GM18498 (cell line): ENCODE measurements at regions not wholly inside any gene's neighbourhood (a gene's known extent, or its start where the extent isn't known, plus 50 kb on each side); places are given as distances from the start of the nearest gene placed in this dataset.
"Not testable (repeated sequence)": the region's sequence is repeated elsewhere in the genome, so short reads cannot be mapped to it uniquely, and the experiment has no call there.

Experiments
- ATAC-seq: cut with Tn5 transposase; IDR thresholded peaks from one replicate; pipeline ENCODE4 v1.9.1; 2021; ENCODE audit warnings: mild to moderate bottlenecking, moderate library complexity; ENCODE audit not compliant: unreplicated experiment

DNA sequence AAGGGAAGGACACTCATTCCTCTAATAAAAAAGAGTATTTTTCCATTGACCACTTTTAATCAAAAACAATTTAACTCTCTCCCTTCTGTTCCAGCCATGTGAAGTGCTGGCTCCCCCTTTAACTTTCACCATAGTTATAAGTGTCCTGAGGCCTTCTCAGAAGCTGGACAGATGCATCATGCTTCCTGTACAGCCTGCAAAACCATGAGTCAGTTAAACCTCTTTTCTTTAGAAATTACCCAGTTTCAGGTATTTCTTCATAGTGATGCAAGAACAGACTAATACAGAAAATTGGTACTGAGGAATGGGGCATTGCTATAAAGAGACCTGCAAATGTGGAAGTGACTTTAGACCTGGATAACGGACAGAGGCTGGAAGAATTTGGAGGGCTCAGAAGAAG is 643.6 kb upstream of the DDX18 start:
- ATAC-seq, result no peak

GRCh38 chr2:117179405-117179804 is 635.1 kb upstream of the DDX18 start:
- no peak for ATAC-seq

GRCh38 chr2:117190856-117191559 is 623.5 kb upstream of the DDX18 start:
- ATAC-seq, result no peak

DNA sequence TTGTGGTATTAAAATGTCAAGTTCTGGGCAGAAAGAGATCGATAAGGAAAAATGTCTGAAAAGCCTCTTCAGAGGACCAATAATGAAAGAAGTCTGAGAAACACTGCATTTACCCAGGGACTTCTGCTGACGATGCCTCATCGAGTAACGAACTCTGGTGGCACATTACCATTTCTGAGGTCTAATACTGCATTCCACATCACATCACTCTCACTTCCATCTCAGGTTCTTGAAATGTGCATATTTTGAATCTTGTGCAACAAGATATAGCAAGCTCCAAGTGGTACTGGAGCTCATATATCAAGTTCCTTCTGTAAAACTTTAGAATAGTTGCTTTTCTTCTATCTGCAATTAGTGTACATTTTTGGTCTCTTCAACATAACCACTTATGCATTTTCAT is 619.1 kb upstream of the DDX18 start:
- no peak for ATAC-seq

DNA sequence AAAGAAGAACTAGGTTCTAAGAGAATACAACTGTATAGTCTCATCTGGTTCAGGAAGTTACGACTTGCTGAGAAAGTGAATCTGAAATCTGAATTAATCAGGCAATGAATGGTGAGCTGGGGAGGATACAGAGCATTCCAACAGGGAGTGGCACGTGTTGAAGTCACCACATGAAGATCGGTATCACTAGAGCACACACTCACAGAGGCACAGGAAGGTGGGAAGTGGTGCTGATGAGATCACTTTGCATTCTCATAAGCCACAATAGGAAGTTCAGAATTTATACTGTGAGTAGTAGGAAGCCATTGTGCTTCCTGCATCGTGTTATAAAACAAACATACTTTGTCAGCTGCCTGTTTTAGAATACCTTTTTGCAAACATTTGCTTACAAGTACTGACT is 615.0 kb upstream of the DDX18 start:
- no peak for ATAC-seq

GRCh38 chr2:117212562-117212961 is 601.9 kb upstream of the DDX18 start:
- ATAC-seq, result no peak

DNA sequence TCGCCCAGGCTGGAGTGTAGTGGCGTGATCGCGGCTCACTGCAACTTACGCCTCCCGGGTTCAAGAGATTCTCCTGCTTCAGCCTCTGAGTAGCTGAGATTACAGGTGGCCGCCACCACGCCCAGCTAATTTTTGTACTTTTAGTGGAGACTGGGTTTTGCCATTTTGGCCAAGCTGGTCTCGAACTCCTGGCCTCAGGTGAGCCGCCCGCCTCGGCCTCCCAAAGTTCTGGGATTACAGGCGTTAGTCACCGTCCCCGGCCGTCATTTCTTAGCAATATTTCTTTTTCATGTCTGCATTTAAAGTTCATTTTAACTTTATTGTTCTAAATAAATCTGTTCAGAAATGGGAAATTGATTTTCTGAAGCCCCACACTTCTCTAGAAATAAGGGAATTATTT is 597.3 kb upstream of the DDX18 start:
- ATAC-seq, result no peak

DNA sequence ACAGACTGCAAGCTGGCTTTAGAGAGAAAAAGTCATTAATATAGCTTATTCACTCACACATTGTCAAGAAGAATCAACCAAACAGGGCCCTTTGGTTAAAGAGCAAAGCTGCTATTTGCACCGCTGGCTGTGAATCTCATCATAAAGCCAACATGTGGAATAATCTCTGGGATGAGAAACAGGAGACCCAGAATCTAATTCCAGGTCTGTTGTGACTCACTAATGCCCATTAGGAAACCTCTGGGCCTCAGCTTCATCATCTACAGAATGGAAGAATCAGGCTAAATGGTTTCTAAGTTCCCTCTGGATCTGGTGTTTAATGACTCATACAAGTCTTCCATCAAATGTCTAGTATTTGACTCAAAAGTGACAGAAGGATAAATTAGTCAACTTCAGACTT is 591.7 kb upstream of the DDX18 start:
- no peak for ATAC-seq

GRCh38 chr2:117232305-117232704 is 582.2 kb upstream of the DDX18 start:
- ATAC-seq, result no peak

- no peak for ATAC-seq
These were observed 557.1 kb upstream of the DDX18 start for GRCh38 chr2:117257362-117257761.

DNA sequence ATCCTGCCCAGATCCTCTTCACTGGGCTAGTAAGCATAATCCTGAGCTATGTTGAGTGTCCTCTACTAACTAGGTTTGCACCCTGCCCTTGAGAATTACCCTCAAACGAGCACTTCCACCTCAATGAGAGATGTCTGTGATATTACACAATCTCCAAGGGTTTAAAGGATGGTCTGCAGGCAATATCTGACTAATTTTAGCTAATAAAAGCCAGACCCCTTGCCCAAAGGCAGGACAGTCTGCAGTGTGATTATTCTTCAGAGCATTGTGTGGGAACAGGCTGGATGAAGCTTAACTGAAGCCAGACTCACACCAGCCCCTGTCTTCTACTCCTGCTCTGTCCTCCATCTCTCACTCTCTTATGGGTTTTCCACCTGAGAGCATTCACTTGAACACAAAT is 544.9 kb upstream of the DDX18 start:
- no peak for ATAC-seq

DNA sequence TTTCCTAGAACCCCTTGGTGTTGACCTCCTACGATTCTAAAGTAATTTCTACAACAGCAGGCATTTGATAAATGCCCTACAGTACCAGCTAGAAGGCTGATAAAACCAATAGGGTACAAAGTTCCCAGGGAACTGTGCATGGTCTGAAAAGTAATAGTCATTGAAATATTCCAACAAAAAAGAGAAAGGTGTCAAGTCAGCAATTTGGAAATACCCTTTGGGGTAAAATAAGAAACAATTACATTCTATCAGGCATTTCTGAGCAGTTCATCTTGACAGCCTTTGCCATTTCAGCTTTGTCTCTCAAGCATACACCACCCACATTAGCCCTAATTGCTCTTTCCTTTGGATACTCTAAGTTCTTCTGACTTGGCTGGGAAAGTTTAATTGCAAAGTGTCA is 542.9 kb upstream of the DDX18 start:
- ATAC-seq, result no peak

- ATAC-seq, result no peak
These were observed 541.4 kb upstream of the DDX18 start for GRCh38 chr2:117273009-117273671.

GRCh38 chr2:117293012-117293411 is 521.5 kb upstream of the DDX18 start:
- ATAC-seq, result no peak

- no peak for ATAC-seq
These were observed 515.0 kb upstream of the DDX18 start for GRCh38 chr2:117299451-117299850.

- no peak for ATAC-seq
These were observed 505.4 kb upstream of the DDX18 start for GRCh38 chr2:117308861-117309770.

DNA sequence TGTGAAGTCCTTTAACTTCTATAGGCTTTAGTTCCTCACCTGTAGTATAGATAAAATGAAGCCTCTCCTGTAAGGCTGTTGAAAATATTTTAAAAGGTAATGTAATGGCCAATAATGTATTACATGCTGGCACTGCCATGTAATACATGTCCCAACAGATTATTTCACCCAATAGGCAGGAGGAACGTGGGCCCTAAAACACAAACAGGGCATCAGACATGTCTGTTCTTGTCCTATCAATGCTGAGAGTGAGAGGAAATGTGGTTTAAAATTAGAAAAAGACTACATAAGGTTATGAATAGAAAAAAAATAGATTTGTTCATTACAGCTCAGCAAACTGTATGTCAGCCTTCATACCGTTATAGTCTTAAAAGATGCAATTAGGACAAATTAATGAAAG is 492.7 kb upstream of the DDX18 start:
- ATAC-seq, result no peak

- no peak for ATAC-seq
These were observed 491.2 kb upstream of the DDX18 start for GRCh38 chr2:117323331-117323730.

- no peak for ATAC-seq
These were observed 483.9 kb upstream of the DDX18 start for GRCh38 chr2:117330641-117331040.

GRCh38 chr2:117335967-117336366 is 478.5 kb upstream of the DDX18 start:
- ATAC-seq, result no peak

- ATAC-seq, result no peak
These were observed 478.0 kb upstream of the DDX18 start for GRCh38 chr2:117336496-117336895.

DNA sequence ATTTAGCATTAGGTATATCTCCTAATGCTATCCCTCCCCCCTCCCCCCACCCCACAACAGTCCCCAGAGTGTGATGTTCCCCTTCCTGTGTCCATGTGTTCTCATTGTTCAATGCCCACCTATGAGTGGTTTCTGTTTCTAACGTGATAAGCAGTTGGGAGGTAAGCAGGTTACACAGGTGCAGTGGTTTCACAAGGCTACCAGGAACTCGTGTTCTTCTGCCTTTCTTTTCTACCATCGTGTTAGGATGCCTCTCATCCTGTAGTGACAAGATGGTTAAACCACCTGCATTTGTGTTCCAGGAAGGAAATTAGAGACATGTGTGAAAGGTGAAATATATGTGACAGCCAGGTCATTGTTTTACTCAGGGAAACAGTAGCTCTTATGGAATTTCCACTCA is 476.5 kb upstream of the DDX18 start:
- not testable (repeated sequence) for ATAC-seq
